ENCODE measurements at regions not wholly inside any gene's neighbourhood (a gene's known extent, or its start where the extent isn't known, plus 50 kb on each side); places are given as distances from the start of the nearest gene placed in this dataset.

DNA sequence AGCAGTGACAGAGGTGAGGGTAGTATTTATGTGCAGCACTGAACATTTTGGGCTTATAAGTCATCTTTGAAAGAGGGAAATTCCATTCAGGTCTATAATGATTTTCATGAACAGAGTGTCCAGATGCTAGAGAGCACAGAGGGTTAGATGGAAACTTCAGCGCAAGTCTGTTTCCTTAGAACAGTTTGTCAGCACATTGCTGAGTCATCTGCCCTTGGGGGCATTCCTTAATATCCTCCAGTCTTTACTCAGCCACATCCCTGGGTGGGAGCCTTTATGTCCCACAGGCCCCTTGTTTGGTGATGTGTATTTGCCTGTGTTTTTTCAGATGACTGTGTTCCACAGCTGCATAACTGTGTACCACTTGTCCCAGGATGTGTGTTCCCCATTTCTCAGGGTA, 138.5 kb upstream of the S1PR3 start:
- no peak for DNase-seq (ENCODE audit: low spot score in 2 of 2)
- no peak for TF ChIP-seq POLR2A (IDR thresholded peaks at IDR 0.05)
- no peak for TF ChIP-seq CTCF (IDR thresholded peaks at IDR 0.05)
- 12 to 17% methylated on average over 1 of the region's 1 CpG for WGBS, 2 donors
- no peak overlapping the region for H3K4me3 ChIP-seq (ENCODE audit: low read depth, poor library complexity, severe bottlenecking)
- intact Hi-C loops (cut with DNase I; ENCODE audit: low total_unique reads): no loop called here

GRCh38 chr9:88870627-88871026, 120.6 kb upstream of the S1PR3 start:
- intact Hi-C loops (cut with DNase I; ENCODE audit: low total_unique reads): no loop called here
- WGBS, 2 donors: 74 to 79% methylated on average over 5 of the region's 5 CpGs
- TF ChIP-seq CTCF (IDR thresholded peaks at IDR 0.05) (no peak), POLR2A (IDR thresholded peaks at IDR 0.05) (no peak)
- no peak for DNase-seq (ENCODE audit: low spot score in 2 of 2)
- no peak overlapping the region for H3K4me3 ChIP-seq (ENCODE audit: low read depth, poor library complexity, severe bottlenecking)

- 82 to 86% methylated on average over 8 of the region's 8 CpGs for WGBS, 2 donors
- intact Hi-C loops (cut with DNase I; ENCODE audit: low total_unique reads): no loop called here
- no peak for TF ChIP-seq CTCF (IDR thresholded peaks at IDR 0.05)
- TF ChIP-seq POLR2A (IDR thresholded peaks at IDR 0.05): no peak
- no peak overlapping the region for H3K4me3 ChIP-seq (ENCODE audit: low read depth, poor library complexity, severe bottlenecking)
- peak in 1 of 2 donors; percentile 80 for DNase-seq (ENCODE audit: low spot score in 2 of 2)
These were observed 119.6 kb upstream of the S1PR3 start for GRCh38 chr9:88871669-88872068.

DNA sequence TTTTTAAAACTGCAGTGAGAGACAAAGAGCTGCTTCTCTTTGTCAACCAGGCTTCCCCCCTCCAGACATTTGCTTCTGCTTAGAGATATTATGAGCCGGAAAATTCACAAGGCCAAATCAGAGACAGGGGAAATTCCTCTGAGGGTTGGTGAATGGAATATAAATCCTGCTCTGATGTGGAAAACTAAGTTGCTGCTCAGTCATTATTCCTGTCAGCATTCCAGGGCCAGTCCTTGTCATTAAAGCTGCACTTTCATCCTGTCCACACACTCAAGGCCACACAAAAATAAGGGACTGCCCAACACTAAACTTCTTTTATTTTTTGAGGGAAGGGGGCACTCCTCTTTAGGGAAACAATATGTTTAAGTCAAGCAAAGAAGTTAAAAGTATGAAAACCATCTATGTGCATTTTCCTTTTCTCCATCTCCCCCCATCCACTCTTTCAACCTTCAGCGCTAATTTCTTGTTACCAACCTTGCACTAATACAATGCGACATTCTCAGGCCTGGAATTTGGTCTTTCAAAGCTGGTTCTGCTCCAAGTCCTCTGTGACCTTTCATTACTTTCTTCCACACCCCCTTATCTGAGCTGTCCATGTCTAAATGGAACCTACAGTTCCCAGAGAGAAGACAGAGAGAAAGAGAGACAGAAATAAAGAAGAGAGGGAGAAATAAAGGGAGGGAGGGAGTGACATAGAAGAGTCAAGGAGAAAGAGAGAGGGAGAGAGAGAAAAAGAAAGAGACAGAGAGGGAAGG, 118.9 kb upstream of the S1PR3 start:
- intact Hi-C loops (cut with DNase I; ENCODE audit: low total_unique reads): no loop called here
- no peak overlapping the region for H3K4me3 ChIP-seq (ENCODE audit: low read depth, poor library complexity, severe bottlenecking)
- WGBS, 2 donors: 64 to 66% methylated on average over 3 of the region's 3 CpGs
- TF ChIP-seq CTCF (IDR thresholded peaks at IDR 0.05): no peak
- no peak for TF ChIP-seq POLR2A (IDR thresholded peaks at IDR 0.05)
- no peak for DNase-seq (ENCODE audit: low spot score in 2 of 2)

GRCh38 chr9:88873635-88874034, 117.6 kb upstream of the S1PR3 start:
- intact Hi-C loops (cut with DNase I; ENCODE audit: low total_unique reads): no loop called here
- H3K4me3 ChIP-seq (ENCODE audit: low read depth, poor library complexity, severe bottlenecking): no peak overlapping the region
- 82 to 89% methylated on average over 10 of the region's 10 CpGs for WGBS, 2 donors
- TF ChIP-seq CTCF (IDR thresholded peaks at IDR 0.05) (no peak), POLR2A (IDR thresholded peaks at IDR 0.05) (no peak)
- no peak for DNase-seq (ENCODE audit: low spot score in 2 of 2)

GRCh38 chr9:88874391-88874790, 116.9 kb upstream of the S1PR3 start:
- TF ChIP-seq CTCF (IDR thresholded peaks at IDR 0.05): no peak
- no peak for TF ChIP-seq POLR2A (IDR thresholded peaks at IDR 0.05)
- H3K4me3 ChIP-seq (ENCODE audit: low read depth, poor library complexity, severe bottlenecking): no peak overlapping the region
- no peak for DNase-seq (ENCODE audit: low spot score in 2 of 2)
- WGBS, 2 donors: 78 to 83% methylated on average over 6 of the region's 6 CpGs
- intact Hi-C loops (cut with DNase I; ENCODE audit: low total_unique reads): no loop called here

Data from lower leg skin (tissue), 4 donors.